Neuronal stem cell (in vitro differentiated cells): ENCODE measurements at regions not wholly inside any gene's neighbourhood (a gene's known extent, or its start where the extent isn't known, plus 50 kb on each side); places are given as distances from the start of the nearest gene placed in this dataset.
A peak's percentile ranks its signal among the peaks of the same experiment; 100 is the strongest.
"Not testable (repeated sequence)": the region's sequence is repeated elsewhere in the genome, so short reads cannot be mapped to it uniquely, and the experiment has no call there.

ENCODE experiments used
- DNase-seq: peaks from one replicate; pipeline ENCODE4 v3.0.0-alpha.2; 2013; ENCODE audit warnings: low spot score
- H2AFZ ChIP-seq: one replicate; pipeline ENCODE4 v1.6.1; 2013; ENCODE audit warnings: mild to moderate bottlenecking, low read length, inconsistent platforms
- H2AK5ac ChIP-seq: 2 replicates; pipeline ENCODE4 v1.6.1; 2013; ENCODE audit warnings: low read depth, mild to moderate bottlenecking, inconsistent platforms, low read length, moderate library complexity, mixed read lengths
- H2BK120ac ChIP-seq: 2 replicates; pipeline ENCODE4 v1.6.1; 2013; ENCODE audit warnings: low read depth, mild to moderate bottlenecking, inconsistent platforms, low read length, moderate library complexity, mixed read lengths
- H2BK12ac ChIP-seq: one replicate; pipeline ENCODE4 v1.6.1; 2013; ENCODE audit warnings: low read length, inconsistent platforms
- H2BK15ac ChIP-seq: 2 replicates; pipeline ENCODE4 v1.6.1; 2013; ENCODE audit warnings: mild to moderate bottlenecking, low read length, inconsistent platforms, mixed read lengths
- H2BK5ac ChIP-seq: one replicate; pipeline ENCODE4 v1.6.1; 2013; ENCODE audit warnings: inconsistent platforms, mild to moderate bottlenecking, low read length, moderate library complexity
- H3K14ac ChIP-seq: one replicate; pipeline ENCODE4 v1.6.1; 2013; ENCODE audit warnings: low read length, inconsistent platforms
- H3K18ac ChIP-seq: 2 replicates; pipeline ENCODE4 v1.6.1; 2013; ENCODE audit warnings: low read length, inconsistent platforms
- H3K23ac ChIP-seq: 2 replicates; pipeline ENCODE4 v1.6.1; 2013; ENCODE audit warnings: low read depth, mild to moderate bottlenecking, mixed read lengths, low read length, inconsistent platforms; ENCODE audit not compliant: poor library complexity
- H3K27ac ChIP-seq: replicated peaks from 3 replicates; pipeline ENCODE4 v1.5.1; 2013; ENCODE audit warnings: low read length, inconsistent platforms
- H3K27me3 ChIP-seq, 3 experiments: 2 replicates each; pipeline ENCODE4 v1.6.1; 2013; ENCODE audit warnings: low read length in 3 of 3, mild to moderate bottlenecking in 2 of 3, inconsistent platforms in 1 of 3, low read depth in 1 of 3, mixed read lengths in 1 of 3, moderate library complexity in 1 of 3; ENCODE audit not compliant: control insufficient read depth in 3 of 3, insufficient read depth in 3 of 3
- H3K36me3 ChIP-seq, 2 donors: replicated peaks in 1 of 2; 2 replicates each; pipeline ENCODE4 v1.6.1; 2013; ENCODE audit warnings: low read length in 2 of 2; ENCODE audit not compliant: control insufficient read depth in 2 of 2, insufficient read depth in 2 of 2
- H3K4ac ChIP-seq: 2 replicates; pipeline ENCODE4 v1.6.1; 2013; ENCODE audit warnings: inconsistent platforms, mild to moderate bottlenecking, low read length, moderate library complexity
- H3K4me1 ChIP-seq, 2 donors: 1 replicate in 1 of 2; 2 replicates in 1 of 2; pipeline ENCODE4 v1.6.1; 2013; ENCODE audit warnings: low read length in 2 of 2, low read depth in 1 of 2; ENCODE audit not compliant: control insufficient read depth in 2 of 2, insufficient read depth in 1 of 2
- H3K4me2 ChIP-seq: one replicate; pipeline ENCODE4 v1.6.1; 2013; ENCODE audit warnings: mild to moderate bottlenecking, low read length, inconsistent platforms; ENCODE audit not compliant: insufficient read depth, poor library complexity, severe bottlenecking
- H3K4me3 ChIP-seq, 2 donors: 2 replicates each; pipeline ENCODE4 v1.5.1; 2013; ENCODE audit warnings: low read length in 2 of 2, mild to moderate bottlenecking in 2 of 2, inconsistent platforms in 1 of 2, moderate library complexity in 1 of 2
- H3K79me1 ChIP-seq: one replicate; pipeline ENCODE4 v1.6.1; 2013; ENCODE audit warnings: low read depth, mild to moderate bottlenecking, inconsistent platforms, low read length, moderate library complexity
- H3K9ac ChIP-seq: one replicate; pipeline ENCODE4 v1.6.1; 2013; ENCODE audit warnings: mild to moderate bottlenecking, low read depth, low read length, inconsistent platforms; ENCODE audit not compliant: poor library complexity
- H3K9me3 ChIP-seq, 2 donors: replicated peaks in 1 of 2; 2 replicates each; pipeline versions ENCODE3 to v1.6.1; 2013; ENCODE audit warnings: low read length in 2 of 2, mild to moderate bottlenecking in 2 of 2, inconsistent platforms in 1 of 2, low read depth in 1 of 2, mixed read lengths in 1 of 2, moderate library complexity in 1 of 2; ENCODE audit not compliant: control insufficient read depth in 2 of 2, insufficient read depth in 1 of 2
- H4K8ac ChIP-seq: one replicate; pipeline ENCODE4 v1.6.1; 2013; ENCODE audit warnings: low read depth, mild to moderate bottlenecking, inconsistent platforms, low read length, moderate library complexity
- H4K91ac ChIP-seq: one replicate; pipeline ENCODE4 v1.6.1; 2013; ENCODE audit warnings: low read length, low read depth, mild to moderate bottlenecking, inconsistent platforms; ENCODE audit not compliant: poor library complexity
- WGBS, 2 donors: extraction: QIAGEN DNeasy Blood & Tissue Kit; methylation state at CpG; one replicate each; pipeline ENCODE4 v1.1.7; 2013; ENCODE audit warnings: missing lambda C conversion rate in 2 of 2, mixed read lengths in 1 of 2; ENCODE audit not compliant: insufficient read length in 2 of 2, insufficient replicate concordance in 1 of 2; ENCODE audit errors: extremely low coverage in 2 of 2; 5-methylcytosine and 5-hydroxymethylcytosine counted together

DNA sequence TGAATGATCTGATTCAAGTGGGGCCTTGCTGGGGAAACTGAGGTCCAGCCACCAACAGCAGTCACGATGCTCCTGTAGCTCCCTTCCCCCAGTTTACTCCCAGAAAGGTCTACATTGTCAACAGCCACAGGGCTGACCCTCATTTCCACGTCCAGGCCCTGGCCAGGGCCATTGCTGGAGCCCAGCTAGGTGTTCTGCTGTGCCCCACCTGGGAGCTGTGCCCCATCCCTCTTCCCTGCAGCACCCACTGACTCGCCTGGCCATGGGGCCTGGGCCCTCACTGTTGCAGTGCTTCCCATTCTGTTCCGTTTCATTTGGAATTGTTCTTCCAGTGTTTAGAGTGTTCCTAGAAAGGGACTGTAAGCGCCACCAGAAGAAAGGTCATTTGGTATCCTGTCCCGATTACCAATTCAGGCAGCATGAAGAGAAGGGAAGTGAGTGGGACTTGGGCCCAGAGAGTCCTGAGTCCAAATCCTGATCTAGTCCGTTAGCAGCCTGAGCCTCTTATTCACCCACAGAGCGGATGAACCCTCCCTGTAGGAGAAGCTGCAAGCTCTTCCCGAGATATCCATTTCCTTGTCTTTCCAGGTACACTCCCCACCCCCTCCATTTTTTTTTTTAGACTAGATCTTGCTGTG, 73.1 kb upstream of the HPCAL1 start:
- Histone ChIP-seq H3K9ac (no peak overlapping the region), H2BK15ac (no peak overlapping the region), H4K91ac (no peak overlapping the region), H2BK120ac (no peak overlapping the region), H3K14ac (no peak overlapping the region), H3K18ac (no peak overlapping the region), H2BK12ac (no peak overlapping the region), H2AK5ac (no peak overlapping the region), H3K9me3 (peaks cover 0 to 5% of the 10 kb centered on the region in 2 donors), H3K23ac (peak overlapping the region; percentile 16), H3K79me1 (no peaks in the 10 kb centered on the region), H3K36me3 (no peaks in the 10 kb centered on the region), H3K4ac (no peak overlapping the region), H3K27ac (no peak overlapping the region), H3K27me3 (peaks cover 0 to 56% (median 4%) of the 10 kb centered on the region in 3 experiments), H3K4me1 (peaks cover 11 to 18% of the 10 kb centered on the region in 2 donors), H2BK5ac (no peak overlapping the region), H2AFZ (no peak overlapping the region), H3K4me2 (no peak overlapping the region), H4K8ac (no peak overlapping the region), H3K4me3 (no peak overlapping the region)
- WGBS, 2 donors: no CpG with 5 or more reads among the region's 9 CpGs
- DNase-seq: no peak

DNA sequence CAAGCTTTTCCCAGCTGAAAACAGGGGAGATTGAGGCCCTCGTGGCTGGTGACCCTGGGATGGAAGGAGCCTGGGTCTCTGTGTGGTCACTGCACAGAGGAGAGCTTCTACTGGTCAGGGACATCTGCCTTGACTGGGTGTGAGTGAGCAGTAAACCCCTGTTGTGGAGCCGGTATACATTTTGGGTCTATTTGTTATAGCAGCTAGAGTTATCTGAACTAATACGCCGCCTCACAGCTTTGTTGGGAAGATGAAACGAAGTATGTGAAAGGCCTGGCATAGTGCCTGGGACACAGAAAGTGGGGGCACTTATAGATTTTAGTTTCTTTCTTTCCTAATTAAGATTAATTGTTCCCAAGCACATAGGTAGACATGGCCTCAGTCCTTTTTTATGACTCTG, 72.2 kb upstream of the HPCAL1 start:
- no peak overlapping the region for H3K23ac ChIP-seq
- no peak overlapping the region for H3K18ac ChIP-seq
- no peak overlapping the region for H3K4me2 ChIP-seq
- H2BK5ac ChIP-seq: no peak overlapping the region
- H2BK120ac ChIP-seq: no peak overlapping the region
- peaks cover 8 to 14% of the 10 kb centered on the region in 2 donors for H3K4me1 ChIP-seq
- no peak overlapping the region for H4K8ac ChIP-seq
- WGBS, 2 donors: no CpG with 5 or more reads among the region's 5 CpGs
- no peaks in the 10 kb centered on the region for H3K36me3 ChIP-seq
- H3K14ac ChIP-seq: no peak overlapping the region
- H3K4ac ChIP-seq: no peak overlapping the region
- no peaks in the 10 kb centered on the region for H3K79me1 ChIP-seq
- no peak overlapping the region for H3K4me3 ChIP-seq
- H3K27ac ChIP-seq: no peak overlapping the region
- no peak for DNase-seq
- H3K9ac ChIP-seq: no peak overlapping the region
- H2BK15ac ChIP-seq: no peak overlapping the region
- H3K9me3 ChIP-seq: peaks cover 0 to 5% of the 10 kb centered on the region in 2 donors
- no peak overlapping the region for H2AFZ ChIP-seq
- peaks cover 0 to 56% (median 4%) of the 10 kb centered on the region in 3 experiments for H3K27me3 ChIP-seq
- no peak overlapping the region for H2AK5ac ChIP-seq
- H2BK12ac ChIP-seq: no peak overlapping the region
- H4K91ac ChIP-seq: no peak overlapping the region

DNA sequence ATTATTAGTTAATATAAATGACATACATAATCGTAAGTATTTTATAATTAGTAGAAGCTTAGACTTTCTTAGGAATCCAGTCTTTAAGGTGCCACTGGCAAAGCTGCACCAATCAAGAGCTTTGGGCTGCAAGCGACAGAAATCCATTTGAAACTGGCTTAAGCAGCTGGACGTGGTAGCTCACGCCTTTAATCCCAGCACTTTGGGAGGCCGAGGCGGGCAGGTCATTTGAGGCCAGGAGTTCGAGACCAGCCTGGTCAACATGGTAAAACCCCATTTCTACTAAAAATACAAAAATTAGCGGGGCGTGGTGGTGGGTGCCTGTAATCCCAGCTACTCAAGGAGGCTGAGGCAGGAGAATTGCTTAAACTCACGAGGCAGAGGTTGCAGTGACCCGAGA, 71.8 kb upstream of the HPCAL1 start:
- not testable (repeated sequence) for H2AFZ ChIP-seq, H3K14ac ChIP-seq, H4K8ac ChIP-seq, H3K79me1 ChIP-seq, DNase-seq, H3K9me3 ChIP-seq, H2BK5ac ChIP-seq, H3K18ac ChIP-seq, H3K9ac ChIP-seq, H2BK120ac ChIP-seq, H2BK15ac ChIP-seq, H3K4me3 ChIP-seq, H2AK5ac ChIP-seq, H3K23ac ChIP-seq, H3K4me2 ChIP-seq, H4K91ac ChIP-seq, H2BK12ac ChIP-seq, H3K27ac ChIP-seq, H3K36me3 ChIP-seq, H3K4ac ChIP-seq
- Histone ChIP-seq H3K4me1 (peaks cover 6 to 10% of the 10 kb centered on the region in 2 donors), H3K27me3 (peaks cover 0 to 56% (median 4%) of the 10 kb centered on the region in 3 experiments)
- WGBS, 2 donors: no CpG with 5 or more reads among the region's 11 CpGs

DNA sequence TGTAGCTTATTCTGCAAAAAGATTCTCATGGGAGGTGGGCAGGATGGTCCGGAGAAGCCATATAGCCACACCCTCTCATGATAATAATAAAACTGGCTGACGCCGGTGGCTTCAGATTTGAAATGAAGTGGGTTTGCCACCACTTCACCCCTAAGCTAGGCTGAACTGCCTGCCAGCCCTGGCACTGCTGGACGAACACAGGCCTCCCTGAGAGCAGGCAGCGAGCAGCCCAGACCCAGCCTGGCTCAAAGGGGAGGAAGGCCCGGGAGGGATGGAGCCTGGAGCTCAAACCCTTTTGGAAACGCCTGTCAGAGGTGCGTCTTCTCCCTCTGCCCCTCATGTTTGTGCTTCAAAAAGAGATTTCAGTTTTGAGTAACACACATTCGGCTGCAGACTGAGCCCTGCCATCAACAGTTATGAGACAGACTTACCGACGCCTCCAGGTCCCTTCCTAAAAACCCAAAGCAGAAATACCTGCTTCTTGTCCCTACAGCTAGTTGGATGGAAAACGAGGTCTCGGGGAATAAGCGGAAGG, 71.1 kb upstream of the HPCAL1 start:
- Histone ChIP-seq H2BK15ac (no peak overlapping the region), H3K79me1 (no peaks in the 10 kb centered on the region), H4K91ac (no peak overlapping the region), H2AK5ac (no peak overlapping the region), H3K9me3 (peaks cover 0 to 5% of the 10 kb centered on the region in 2 donors), H3K27ac (no peak overlapping the region), H3K14ac (no peak overlapping the region), H2BK5ac (peak overlapping the region; percentile 25), H2BK120ac (no peak overlapping the region), H2BK12ac (no peak overlapping the region), H3K23ac (no peak overlapping the region), H4K8ac (no peak overlapping the region), H3K4me2 (no peak overlapping the region), H3K4ac (no peak overlapping the region), H3K4me1 (peaks cover 5 to 10% of the 10 kb centered on the region in 2 donors), H3K36me3 (no peaks in the 10 kb centered on the region), H3K9ac (no peak overlapping the region), H3K27me3 (peaks cover 0 to 55% (median 4%) of the 10 kb centered on the region in 3 experiments), H2AFZ (no peak overlapping the region), H3K18ac (peak overlapping the region; percentile 3), H3K4me3 (no peak overlapping the region)
- WGBS, 2 donors: no CpG with 5 or more reads among the region's 14 CpGs
- DNase-seq: no peak
